Activated naive CD8-positive, alpha-beta T cell (primary cell): ENCODE measurements at regions not wholly inside any gene's neighbourhood (a gene's known extent, or its start where the extent isn't known, plus 50 kb on each side); places are given as distances from the start of the nearest gene placed in this dataset.

ENCODE experiments used
- H3K27ac Mint-ChIP-seq: one replicate; pipeline ENCODE4 v1.8.0; 2021; ENCODE audit warnings: mixed read lengths
- H3K27me3 Mint-ChIP-seq: one replicate; pipeline ENCODE4 v1.8.0; 2021; ENCODE audit warnings: mixed read lengths
- H3K36me3 Mint-ChIP-seq: one replicate; pipeline ENCODE4 v1.8.0; 2021; ENCODE audit warnings: mixed read lengths
- H3K4me1 Mint-ChIP-seq: one replicate; pipeline ENCODE4 v1.8.0; 2021; ENCODE audit warnings: low read depth, mixed read lengths
- H3K4me3 Mint-ChIP-seq: one replicate; pipeline ENCODE4 v1.8.0; 2021; ENCODE audit warnings: mild to moderate bottlenecking, mixed read lengths
- H3K9me3 Mint-ChIP-seq: one replicate; pipeline ENCODE4 v1.8.0; 2021; ENCODE audit warnings: low read depth, mixed read lengths

DNA sequence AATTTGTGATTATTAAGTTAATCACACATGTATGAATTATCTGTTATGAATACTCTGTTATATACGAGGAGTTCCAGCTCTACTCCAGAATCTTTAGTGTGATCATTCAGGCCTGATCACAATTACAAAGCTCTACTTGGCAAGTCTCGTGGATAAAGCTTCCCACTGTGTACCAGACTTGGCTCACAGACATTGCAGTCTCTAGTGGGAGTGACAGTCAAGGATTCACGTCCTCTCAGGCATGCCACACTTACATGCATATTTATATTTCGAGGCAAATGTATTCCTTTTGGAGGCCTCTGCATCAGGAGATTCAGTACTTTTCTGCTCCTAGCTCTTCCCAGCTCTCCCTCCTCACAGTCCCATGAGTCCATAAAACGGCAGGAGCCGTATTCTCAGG lies 403.4 kb upstream of the CDH7 start:
- no peak overlapping the region for H3K4me3 Mint-ChIP-seq
- H3K27ac Mint-ChIP-seq = no peak overlapping the region
- H3K9me3 Mint-ChIP-seq = peaks cover 4% of the 10 kb centered on the region
- no peaks in the 10 kb centered on the region for H3K27me3 Mint-ChIP-seq
- H3K4me1 Mint-ChIP-seq = no peaks in the 10 kb centered on the region
- no peaks in the 10 kb centered on the region for H3K36me3 Mint-ChIP-seq

DNA sequence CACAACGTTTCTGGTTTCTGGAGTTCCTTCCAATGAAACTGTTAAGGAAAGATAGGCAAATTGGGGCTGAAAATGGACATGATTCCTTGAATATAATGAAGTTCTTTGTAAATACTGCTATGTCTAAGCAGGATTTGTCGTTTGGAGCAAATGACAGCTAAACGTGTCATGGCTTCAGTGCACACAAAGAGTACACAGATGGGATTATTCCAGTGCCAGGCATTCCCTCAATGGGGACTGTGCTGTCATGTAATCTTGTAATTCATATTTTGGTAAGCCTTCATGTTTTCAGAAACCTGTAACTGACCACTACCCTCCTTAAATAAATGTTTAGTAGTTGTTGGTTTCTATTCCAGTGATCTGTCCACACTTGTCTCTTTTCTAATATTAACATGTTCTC lies 404.7 kb upstream of the CDH7 start:
- Mint-ChIP-seq H3K4me1 (no peaks in the 10 kb centered on the region), H3K27ac (no peak overlapping the region), H3K4me3 (no peak overlapping the region), H3K36me3 (no peaks in the 10 kb centered on the region), H3K27me3 (no peaks in the 10 kb centered on the region), H3K9me3 (peaks cover 4% of the 10 kb centered on the region)

DNA sequence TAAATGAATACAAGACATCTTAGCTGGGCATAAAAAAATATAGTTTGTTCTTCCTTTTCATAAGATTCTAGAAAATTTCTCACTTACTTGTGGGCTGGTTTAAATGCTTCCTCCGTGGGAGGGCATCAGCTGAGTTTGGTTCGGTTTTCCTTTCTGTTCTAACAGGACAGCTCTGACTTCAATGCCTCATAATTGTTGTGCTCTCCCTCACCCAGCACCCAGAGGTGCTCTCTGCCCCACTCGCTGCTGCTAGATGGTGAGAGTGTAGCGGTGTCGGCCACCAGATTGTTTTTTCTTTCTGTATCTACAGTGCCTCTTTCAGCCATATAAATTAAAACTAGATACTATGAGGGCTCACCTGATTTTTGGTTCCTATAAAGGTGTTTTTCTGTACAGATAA lies 407.2 kb upstream of the CDH7 start:
- Mint-ChIP-seq H3K36me3 (no peaks in the 10 kb centered on the region), H3K27ac (no peak overlapping the region), H3K27me3 (no peaks in the 10 kb centered on the region), H3K4me1 (no peaks in the 10 kb centered on the region), H3K9me3 (peaks cover 4% of the 10 kb centered on the region), H3K4me3 (no peak overlapping the region)

DNA sequence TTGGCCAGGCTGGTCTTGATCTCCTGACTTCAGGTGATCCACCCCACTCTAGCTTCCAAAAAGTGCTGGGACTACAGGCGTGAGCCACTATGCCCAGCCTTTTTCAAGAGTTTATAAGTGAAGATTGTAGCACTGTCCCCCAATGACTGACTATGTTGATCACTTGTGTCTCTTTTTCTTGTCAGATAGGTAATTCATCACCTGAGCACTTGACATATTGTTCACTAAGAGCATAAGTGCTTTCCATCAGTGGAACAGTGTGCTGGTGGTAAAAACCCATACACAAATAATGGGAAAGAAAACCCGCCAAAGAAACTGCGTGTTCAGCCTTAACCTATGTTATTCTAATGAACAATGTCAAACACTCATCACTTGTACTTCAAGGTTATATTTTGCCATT lies 414.4 kb upstream of the CDH7 start:
- no peaks in the 10 kb centered on the region for H3K4me1 Mint-ChIP-seq
- H3K27ac Mint-ChIP-seq = no peak overlapping the region
- H3K4me3 Mint-ChIP-seq = no peak overlapping the region
- H3K36me3 Mint-ChIP-seq = no peaks in the 10 kb centered on the region
- peaks cover 3% of the 10 kb centered on the region for H3K9me3 Mint-ChIP-seq
- no peaks in the 10 kb centered on the region for H3K27me3 Mint-ChIP-seq

DNA sequence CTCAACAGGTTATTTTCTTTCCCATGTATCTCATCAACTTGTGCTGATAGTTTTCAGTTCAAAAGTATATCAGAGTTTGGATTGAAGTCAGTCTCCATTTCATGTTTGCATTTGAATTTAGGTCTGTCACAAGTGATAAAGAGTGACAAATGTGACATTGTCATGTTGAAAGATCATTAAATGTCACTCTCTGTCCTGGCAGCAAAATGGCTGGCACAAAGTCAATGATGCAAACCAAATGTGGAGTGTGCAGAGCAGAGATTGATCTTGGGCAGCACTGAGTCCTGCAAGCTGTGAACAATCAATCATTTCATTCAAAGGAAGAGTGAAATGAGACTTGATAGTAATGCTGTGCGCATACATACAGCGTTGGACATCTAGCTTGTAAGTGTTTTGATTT lies 421.8 kb upstream of the CDH7 start:
- H3K27ac Mint-ChIP-seq = no peak overlapping the region
- H3K9me3 Mint-ChIP-seq = peaks cover 7% of the 10 kb centered on the region
- H3K27me3 Mint-ChIP-seq = no peaks in the 10 kb centered on the region
- H3K4me3 Mint-ChIP-seq = no peak overlapping the region
- no peaks in the 10 kb centered on the region for H3K36me3 Mint-ChIP-seq
- H3K4me1 Mint-ChIP-seq = no peaks in the 10 kb centered on the region

DNA sequence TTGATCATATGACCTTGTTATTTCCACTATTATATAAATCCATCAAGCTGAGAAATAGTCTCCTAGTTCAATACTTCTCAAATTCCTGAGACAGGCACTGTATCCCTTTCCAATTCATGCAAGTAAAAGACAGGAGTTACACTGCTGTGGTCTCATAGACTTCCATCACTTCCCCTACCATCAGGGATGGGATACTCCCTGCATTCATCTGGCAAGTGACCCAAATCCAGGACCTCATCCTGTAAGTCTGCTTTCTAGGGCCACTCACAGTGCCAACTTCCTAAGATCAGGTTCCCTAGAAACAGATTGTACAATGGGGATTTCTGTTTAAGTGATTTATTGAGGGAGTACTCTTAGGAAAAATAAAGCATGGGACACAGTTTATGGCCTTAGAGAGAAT lies 424.0 kb upstream of the CDH7 start:
- Mint-ChIP-seq H3K27ac (no peak overlapping the region), H3K4me1 (no peaks in the 10 kb centered on the region), H3K9me3 (peaks cover 6% of the 10 kb centered on the region), H3K4me3 (no peak overlapping the region), H3K27me3 (no peaks in the 10 kb centered on the region), H3K36me3 (no peaks in the 10 kb centered on the region)

DNA sequence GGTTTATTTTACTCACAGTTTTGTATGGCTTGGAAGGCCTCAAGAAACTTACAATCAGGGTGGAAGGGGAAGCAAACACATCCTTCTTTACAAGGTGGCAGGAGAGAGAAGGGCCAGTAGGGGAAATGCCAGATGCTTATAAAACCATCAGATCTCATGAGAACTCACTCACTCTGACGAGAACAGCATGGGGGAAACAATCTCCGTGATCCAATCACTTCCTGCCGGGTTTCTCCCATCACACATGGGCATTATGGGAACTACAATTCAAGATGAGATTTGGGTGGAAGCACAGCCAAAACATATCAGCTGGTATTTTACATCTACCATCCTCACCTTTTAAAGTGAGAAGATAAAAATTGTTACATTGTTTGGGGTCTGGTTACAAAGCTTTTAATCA lies 427.9 kb upstream of the CDH7 start:
- Mint-ChIP-seq H3K27me3 (no peaks in the 10 kb centered on the region), H3K9me3 (peaks cover 3% of the 10 kb centered on the region), H3K4me1 (no peaks in the 10 kb centered on the region), H3K4me3 (no peak overlapping the region), H3K27ac (no peak overlapping the region), H3K36me3 (no peaks in the 10 kb centered on the region)

DNA sequence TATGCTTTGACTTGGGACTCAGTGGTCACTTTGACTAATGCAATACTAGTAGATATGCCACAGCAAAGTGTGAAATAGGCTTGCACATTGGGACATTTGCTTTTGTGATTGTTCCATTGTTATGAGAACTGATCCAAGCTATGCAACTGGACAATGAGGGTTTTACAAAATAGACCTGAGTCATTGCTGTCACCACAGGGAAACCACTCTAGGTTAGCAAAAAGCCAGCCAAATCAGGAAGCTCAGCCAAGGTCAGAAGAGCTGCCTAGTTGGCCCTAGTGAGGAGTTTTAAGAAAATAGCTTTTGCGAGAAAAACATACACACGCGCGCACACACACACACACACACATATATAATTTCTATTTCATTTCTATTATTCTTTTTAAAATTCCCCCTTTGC lies 452.4 kb upstream of the CDH7 start:
- no peak overlapping the region for H3K4me3 Mint-ChIP-seq
- H3K36me3 Mint-ChIP-seq = no peaks in the 10 kb centered on the region
- no peak overlapping the region for H3K27ac Mint-ChIP-seq
- no peaks in the 10 kb centered on the region for H3K9me3 Mint-ChIP-seq
- no peaks in the 10 kb centered on the region for H3K4me1 Mint-ChIP-seq
- H3K27me3 Mint-ChIP-seq = no peaks in the 10 kb centered on the region

DNA sequence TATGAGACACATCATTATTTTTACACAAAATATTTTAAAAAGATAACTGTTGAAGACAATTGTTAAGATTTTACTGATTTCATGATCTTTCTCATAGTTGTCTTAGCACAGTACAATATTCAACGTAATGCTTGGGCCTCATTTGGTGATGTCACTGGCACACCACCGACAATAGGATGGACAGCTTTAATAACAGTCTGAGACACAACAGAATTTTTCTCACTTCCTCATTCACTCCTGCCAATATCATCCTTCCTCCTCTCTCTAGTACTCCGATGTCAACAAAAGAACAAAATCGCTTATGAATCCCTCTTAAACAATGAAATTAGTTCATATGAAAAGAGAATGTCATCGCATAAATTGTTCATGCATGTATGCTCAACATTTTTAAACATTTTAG lies 461.9 kb upstream of the CDH7 start:
- Mint-ChIP-seq H3K36me3 (no peaks in the 10 kb centered on the region), H3K27ac (no peak overlapping the region), H3K27me3 (no peaks in the 10 kb centered on the region), H3K9me3 (peaks cover 8% of the 10 kb centered on the region), H3K4me3 (no peak overlapping the region), H3K4me1 (no peaks in the 10 kb centered on the region)

DNA sequence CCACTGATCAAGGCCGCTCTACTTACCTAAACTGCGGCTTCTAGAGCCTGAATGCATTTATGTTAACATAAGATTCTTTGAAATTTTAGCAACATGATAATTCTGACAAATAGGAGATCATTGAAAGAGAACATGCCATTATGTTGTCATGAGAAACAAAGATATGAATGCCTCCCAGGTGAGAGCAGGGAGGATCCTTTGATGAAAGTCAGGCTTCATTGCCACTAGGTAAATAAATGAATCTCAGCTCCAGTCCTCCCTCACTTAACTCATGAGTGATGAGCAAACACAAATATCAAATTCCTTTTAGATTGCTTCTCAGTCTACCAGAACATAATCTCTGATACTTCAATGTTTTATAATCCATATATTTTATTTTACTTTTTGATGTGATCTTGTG lies 463.2 kb upstream of the CDH7 start:
- Mint-ChIP-seq H3K9me3 (peaks cover 8% of the 10 kb centered on the region), H3K27ac (no peak overlapping the region), H3K36me3 (no peaks in the 10 kb centered on the region), H3K27me3 (no peaks in the 10 kb centered on the region), H3K4me3 (no peak overlapping the region), H3K4me1 (no peaks in the 10 kb centered on the region)

DNA sequence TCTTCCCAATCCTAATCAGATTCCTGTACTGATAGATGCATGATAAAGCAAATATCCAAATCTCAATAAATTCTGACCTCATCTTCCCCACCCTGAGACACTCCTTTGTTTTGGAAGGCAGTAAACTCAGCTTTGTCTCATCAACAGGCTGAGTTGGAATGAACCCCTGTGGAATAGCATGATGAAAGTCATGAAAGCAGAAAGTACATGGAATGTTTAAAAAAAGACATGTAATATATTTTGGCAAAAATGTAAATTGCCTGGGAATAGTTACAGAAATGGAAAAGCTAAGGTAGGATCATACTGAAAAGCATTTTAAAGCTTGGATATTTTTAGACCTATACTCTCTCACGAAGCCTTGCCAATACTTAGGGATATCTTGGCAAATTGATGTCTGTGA lies 468.7 kb upstream of the CDH7 start:
- Mint-ChIP-seq H3K4me1 (no peaks in the 10 kb centered on the region), H3K4me3 (no peak overlapping the region), H3K36me3 (no peaks in the 10 kb centered on the region), H3K9me3 (peaks cover 22% of the 10 kb centered on the region), H3K27ac (no peak overlapping the region), H3K27me3 (no peaks in the 10 kb centered on the region)

DNA sequence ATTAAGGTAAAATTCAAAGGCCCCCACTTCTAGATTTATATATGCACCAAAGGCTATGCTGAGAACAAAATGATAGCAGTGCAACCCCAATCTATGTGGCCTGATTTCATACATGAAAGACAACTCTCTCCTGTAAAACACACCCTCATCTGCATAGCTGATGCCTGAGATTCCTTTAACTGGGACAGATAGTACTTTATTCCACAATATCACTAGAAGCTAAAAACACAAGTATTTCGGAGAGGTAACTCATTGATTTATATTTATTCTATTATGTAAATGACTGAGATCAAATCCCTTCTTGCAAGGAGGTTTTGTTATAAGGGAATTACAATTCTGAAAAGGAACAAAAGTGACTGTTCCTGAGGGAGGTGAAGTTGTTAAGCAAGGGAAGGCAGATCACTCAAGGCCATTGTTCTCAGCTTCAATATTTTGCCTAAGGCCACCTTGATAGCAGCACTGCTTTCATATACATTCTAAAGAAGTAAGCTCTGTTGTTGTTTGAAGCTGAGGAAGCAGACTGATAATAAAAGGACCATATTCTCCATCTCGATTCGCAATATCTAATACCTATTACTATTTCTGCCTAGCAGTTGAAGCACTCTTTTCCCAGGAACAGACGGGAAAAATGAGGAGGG lies 471.0 kb upstream of the CDH7 start:
- H3K27ac Mint-ChIP-seq = no peak overlapping the region
- H3K36me3 Mint-ChIP-seq = no peaks in the 10 kb centered on the region
- H3K4me3 Mint-ChIP-seq = no peak overlapping the region
- no peaks in the 10 kb centered on the region for H3K4me1 Mint-ChIP-seq
- H3K27me3 Mint-ChIP-seq = no peaks in the 10 kb centered on the region
- H3K9me3 Mint-ChIP-seq = peaks cover 14% of the 10 kb centered on the region

DNA sequence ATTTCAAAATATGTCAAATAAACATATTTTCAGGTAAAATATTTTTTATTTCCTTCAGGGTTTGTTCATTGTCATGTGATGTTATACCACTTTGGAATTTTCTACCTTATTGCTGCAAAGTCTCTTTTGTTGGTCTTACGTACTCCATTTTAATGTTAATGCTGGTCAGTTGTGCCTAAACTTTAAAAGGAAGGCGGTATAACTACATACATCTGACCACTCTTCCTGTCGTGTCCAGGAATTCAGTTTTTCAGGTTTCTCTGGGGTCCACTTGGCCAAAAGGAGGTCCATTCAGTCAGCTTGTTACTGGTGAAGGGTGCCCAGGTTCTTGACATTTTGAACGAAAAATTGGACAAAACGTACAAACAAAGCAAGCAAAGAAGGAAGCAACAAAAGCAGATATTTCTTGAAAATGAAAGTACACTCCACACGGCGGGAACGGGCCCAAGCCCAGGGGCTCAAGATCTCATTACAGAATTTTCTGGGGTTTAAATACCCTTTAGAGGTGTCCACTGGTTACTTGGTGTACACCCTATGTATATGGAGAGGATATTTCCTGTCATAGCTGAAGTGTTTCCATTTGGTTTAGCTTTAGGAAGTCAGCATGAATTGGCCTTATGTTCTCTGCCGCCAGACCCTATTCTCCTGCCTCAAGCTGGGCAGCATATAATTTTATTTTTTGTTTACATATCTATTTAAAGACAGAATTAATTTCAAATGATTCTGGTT lies 471.7 kb upstream of the CDH7 start:
- Mint-ChIP-seq H3K27me3 (no peaks in the 10 kb centered on the region), H3K4me1 (no peaks in the 10 kb centered on the region), H3K36me3 (no peaks in the 10 kb centered on the region), H3K27ac (no peak overlapping the region), H3K4me3 (no peak overlapping the region), H3K9me3 (peaks cover 15% of the 10 kb centered on the region)

DNA sequence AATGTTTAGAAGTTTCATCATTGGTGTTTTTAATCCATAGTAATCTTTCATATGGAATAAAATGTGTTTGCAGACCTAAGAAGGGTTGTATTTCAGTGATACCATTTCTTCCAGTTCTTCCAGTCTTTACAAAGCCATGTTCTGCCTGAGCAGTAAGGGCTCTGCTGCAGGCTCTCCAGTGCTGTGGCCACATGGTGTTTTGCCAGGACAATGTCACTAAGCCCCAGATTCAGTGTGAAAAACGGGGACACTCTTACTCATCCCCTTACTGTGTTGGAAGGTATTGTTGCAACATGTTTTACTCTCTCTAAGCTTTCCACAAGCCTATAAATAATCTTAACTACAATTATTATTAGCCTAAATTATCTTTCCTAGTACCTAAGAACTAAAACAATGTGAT lies 481.4 kb upstream of the CDH7 start:
- no peaks in the 10 kb centered on the region for H3K36me3 Mint-ChIP-seq
- no peaks in the 10 kb centered on the region for H3K4me1 Mint-ChIP-seq
- no peak overlapping the region for H3K4me3 Mint-ChIP-seq
- H3K27ac Mint-ChIP-seq = no peak overlapping the region
- peaks cover 12% of the 10 kb centered on the region for H3K9me3 Mint-ChIP-seq
- no peaks in the 10 kb centered on the region for H3K27me3 Mint-ChIP-seq

DNA sequence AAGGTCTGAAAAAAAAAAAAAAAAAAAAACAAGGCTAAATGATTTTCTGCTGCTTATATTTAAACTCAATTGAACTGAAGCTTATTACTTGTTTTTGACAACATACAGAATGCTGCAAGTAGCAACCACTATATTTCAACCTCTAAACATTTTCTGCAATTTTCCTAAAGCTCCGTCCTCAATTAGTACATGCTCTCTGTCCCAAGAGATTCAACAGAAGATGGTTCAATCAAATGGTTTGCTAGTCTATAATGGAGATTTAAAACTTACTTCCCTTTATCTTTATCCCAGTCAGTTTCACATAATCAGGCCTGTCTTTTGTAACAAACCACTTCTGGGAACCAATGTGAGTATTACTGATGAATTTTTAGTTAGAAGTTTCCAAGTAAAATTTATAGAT lies 485.1 kb upstream of the CDH7 start:
- Mint-ChIP-seq H3K9me3 (peaks cover 3% of the 10 kb centered on the region), H3K27me3 (no peaks in the 10 kb centered on the region), H3K27ac (no peak overlapping the region), H3K4me3 (no peak overlapping the region), H3K36me3 (no peaks in the 10 kb centered on the region), H3K4me1 (no peaks in the 10 kb centered on the region)

DNA sequence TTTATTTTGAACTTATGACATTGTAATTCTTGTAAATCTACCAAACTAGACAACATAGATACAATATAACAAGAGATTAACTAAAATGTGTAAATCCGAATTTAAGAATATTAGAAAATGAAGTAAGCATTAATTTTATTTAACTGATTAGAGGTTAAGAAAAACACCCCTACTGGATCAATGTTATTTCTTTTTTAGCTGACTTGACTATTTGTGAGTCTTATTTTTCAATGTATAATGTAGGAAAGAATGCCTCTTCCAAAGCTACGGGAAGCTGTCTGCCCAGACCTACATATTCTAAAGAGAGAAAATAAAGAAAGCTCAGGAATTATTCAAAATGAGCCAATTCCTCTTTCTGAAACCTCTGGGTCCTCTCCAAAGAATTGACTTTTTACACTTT lies 490.8 kb upstream of the CDH7 start:
- no peak overlapping the region for H3K4me3 Mint-ChIP-seq
- no peaks in the 10 kb centered on the region for H3K4me1 Mint-ChIP-seq
- no peaks in the 10 kb centered on the region for H3K9me3 Mint-ChIP-seq
- no peak overlapping the region for H3K27ac Mint-ChIP-seq
- no peaks in the 10 kb centered on the region for H3K36me3 Mint-ChIP-seq
- no peaks in the 10 kb centered on the region for H3K27me3 Mint-ChIP-seq
